GM21717 (cell line): ENCODE measurements at regions not wholly inside any gene's neighbourhood (a gene's known extent, or its start where the extent isn't known, plus 50 kb on each side); places are given as distances from the start of the nearest gene placed in this dataset.
"Not testable (repeated sequence)": the region's sequence is repeated elsewhere in the genome, so short reads cannot be mapped to it uniquely, and the experiment has no call there.

Source experiments
- ATAC-seq: cut with Tn5 transposase; IDR thresholded peaks from one replicate; pipeline ENCODE4 v1.9.1; 2021; ENCODE audit warnings: mild to moderate bottlenecking, moderate library complexity; ENCODE audit not compliant: unreplicated experiment

GRCh38 chr17:77288115-77288619, 147.4 kb downstream of the SEC14L1 start:
- ATAC-seq, result no peak

- ATAC-seq, result not testable (repeated sequence)
Measured at GRCh38 chr17:77290759-77291558, 150.2 kb downstream of the SEC14L1 start.

GRCh38 chr17:77291591-77292386, 151.0 kb downstream of the SEC14L1 start:
- ATAC-seq, result no peak

GRCh38 chr17:77294761-77295160, 154.0 kb downstream of the SEC14L1 start:
- ATAC-seq, result no peak

- no peak for ATAC-seq
Measured at GRCh38 chr17:77295241-77295853, 154.6 kb downstream of the SEC14L1 start.

- ATAC-seq, result no peak
Measured at GRCh38 chr17:77296769-77297409, 156.1 kb downstream of the SEC14L1 start.

GRCh38 chr17:77297693-77298666, 157.2 kb downstream of the SEC14L1 start:
- no peak for ATAC-seq

- no peak for ATAC-seq
Measured at GRCh38 chr17:77298811-77299210, 158.0 kb downstream of the SEC14L1 start.

- no peak for ATAC-seq
Measured at GRCh38 chr17:77299256-77300015, 158.7 kb downstream of the SEC14L1 start.

- ATAC-seq, result no peak
Measured at GRCh38 chr17:77300016-77300686, 159.4 kb downstream of the SEC14L1 start.

GRCh38 chr17:77301694-77302266, 161.0 kb downstream of the SEC14L1 start:
- no peak for ATAC-seq

GRCh38 chr17:77302682-77303081, 161.9 kb downstream of the SEC14L1 start:
- ATAC-seq, result no peak

- no peak for ATAC-seq
Measured at GRCh38 chr17:77303620-77304019, 162.9 kb downstream of the SEC14L1 start.

- no peak for ATAC-seq
Measured at GRCh38 chr17:77304051-77304745, 163.4 kb downstream of the SEC14L1 start.

GRCh38 chr17:77304746-77305473, 164.1 kb downstream of the SEC14L1 start:
- no peak for ATAC-seq

GRCh38 chr17:77306048-77306789, 165.4 kb downstream of the SEC14L1 start:
- no peak for ATAC-seq
